ENCODE measurements at regions not wholly inside any gene's neighbourhood (a gene's known extent, or its start where the extent isn't known, plus 50 kb on each side); places are given as distances from the start of the nearest gene placed in this dataset.

GRCh38 chr11:80613655-80614054 is 1172.8 kb upstream of the TENM4 start:
- no peak for TF ChIP-seq RAD21 (IDR thresholded peaks at IDR 0.05; ENCODE audit: low read depth)
- no peak for TF ChIP-seq CEBPB (IDR thresholded peaks at IDR 0.05)
- no peak for TF ChIP-seq TCF12 (IDR thresholded peaks at IDR 0.05; ENCODE audit: low read depth)
- no peak for TF ChIP-seq NFIC (IDR thresholded peaks at IDR 0.05)
- TF ChIP-seq TAF1 (IDR thresholded peaks at IDR 0.05; ENCODE audit: low read depth), result no peak
- TF ChIP-seq EGR1 (IDR thresholded peaks at IDR 0.05), result no peak

All from Ishikawa (cell line).